WTC11 (cell line): ENCODE measurements at regions not wholly inside any gene's neighbourhood (a gene's known extent, or its start where the extent isn't known, plus 50 kb on each side); places are given as distances from the start of the nearest gene placed in this dataset.

Experiments used
- ATAC-seq: fragments of 200-7000 bp; cut with Tn5 transposase; 2 replicates; pipeline ENCODE4 v1.10.0; 2021; ENCODE audit warnings: mild to moderate bottlenecking, moderate library complexity
- CTCF ChIA-PET: fragments of 300-600 bp; sonication (Branson Sonifier 250); formaldehyde crosslinking; loops from one replicate; lab custom pipeline; 2021; ENCODE audit warnings: antibody characterized with exemption; lab: Charles Lee
- POLR2A ChIA-PET: fragments of 350-600 bp; sonication (Branson Sonifier 250); formaldehyde crosslinking; loops from one replicate; lab custom pipeline; 2021; ENCODE audit warnings: antibody characterized with exemption; lab: Charles Lee
- DNase-seq: peaks from one replicate; pipeline ENCODE4 v3.0.0; 2021; ENCODE audit warnings: low spot score
- H3K27ac Mint-ChIP-seq: 2 replicates; pipeline ENCODE4 v1.8.0; 2021; ENCODE audit warnings: mixed read lengths
- H3K27me3 Mint-ChIP-seq: 2 replicates; pipeline ENCODE4 v1.8.0; 2021; ENCODE audit warnings: low read depth, mild to moderate bottlenecking, moderate library complexity, mixed read lengths
- H3K36me3 Mint-ChIP-seq: 2 replicates; pipeline ENCODE4 v1.8.0; 2021; ENCODE audit warnings: mixed read lengths
- H3K4me1 Mint-ChIP-seq: 2 replicates; pipeline ENCODE4 v1.8.0; 2022; ENCODE audit warnings: mixed read lengths
- H3K4me3 Mint-ChIP-seq: 2 replicates; pipeline ENCODE4 v1.8.0; 2021; ENCODE audit warnings: mild to moderate bottlenecking, moderate library complexity, mixed read lengths
- H3K9me3 Mint-ChIP-seq: 2 replicates; pipeline ENCODE4 v1.8.0; 2021; ENCODE audit warnings: mixed read lengths
- EMX1 ChIP-seq: fragments of 250-450 bp; sonication (Bioruptor Pico); IDR thresholded peaks from 2 replicates; pipeline ENCODE4 v1.8.0; 2021; ENCODE audit warnings: mild to moderate bottlenecking
- ETV6 ChIP-seq: sonication (generic); formaldehyde crosslinking; IDR thresholded peaks from 2 replicates; pipeline ENCODE4 v1.8.1; 2022; ENCODE audit warnings: mild to moderate bottlenecking, missing genetic modification reagents
- GRHL2 ChIP-seq: fragments of 250-450 bp; sonication (Bioruptor Pico); IDR thresholded peaks from 2 replicates; pipeline ENCODE4 v1.8.0; 2022; ENCODE audit warnings: mild to moderate bottlenecking, moderate library complexity; ENCODE audit not compliant: insufficient replicate concordance, severe bottlenecking
- NR2C2 ChIP-seq: sonication (generic); formaldehyde crosslinking; IDR thresholded peaks from 2 replicates; pipeline ENCODE4 v1.8.0; 2022; ENCODE audit warnings: mild to moderate bottlenecking, missing genetic modification reagents
- PRRX2 ChIP-seq: fragments of 250-450 bp; sonication (Bioruptor Pico); IDR thresholded peaks from 2 replicates; pipeline ENCODE4 v1.8.0; 2021; ENCODE audit warnings: mild to moderate bottlenecking
- SMAD4 ChIP-seq: sonication (generic); formaldehyde crosslinking; IDR thresholded peaks from 2 replicates; pipeline ENCODE4 v1.8.0; 2022; ENCODE audit warnings: mild to moderate bottlenecking, missing genetic modification reagents
- ZBTB21 ChIP-seq: sonication (generic); formaldehyde crosslinking; IDR thresholded peaks from 2 replicates; pipeline ENCODE4 v1.8.1; 2023; ENCODE audit warnings: mild to moderate bottlenecking, missing genetic modification reagents, borderline replicate concordance
- ZNF138 ChIP-seq: sonication (generic); formaldehyde crosslinking; conservative IDR thresholded peaks from 2 replicates; pipeline ENCODE4 v1.8.1; 2022; ENCODE audit warnings: mild to moderate bottlenecking, moderate library complexity, missing genetic modification reagents
- ZNF232 ChIP-seq: sonication (generic); formaldehyde crosslinking; IDR thresholded peaks from 2 replicates; pipeline ENCODE4 v1.8.0; 2022; ENCODE audit warnings: mild to moderate bottlenecking, missing genetic modification reagents
- ZNF423 ChIP-seq: fragments of 250-450 bp; sonication (Bioruptor Pico); IDR thresholded peaks from 2 replicates; pipeline ENCODE4 v2.1.2; 2022; ENCODE audit warnings: mild to moderate bottlenecking, moderate library complexity
- TF ChIP-seq, protein P1 (sequence below): sonication (generic); formaldehyde crosslinking; IDR thresholded peaks from 2 replicates; pipeline ENCODE4 v1.8.1; 2023; ENCODE audit warnings: mild to moderate bottlenecking, missing genetic modification reagents, borderline replicate concordance
- TF ChIP-seq, protein P2 (sequence below): fragments of 200-600 bp; IDR thresholded peaks from 2 replicates; pipeline ENCODE4 v1.8.0; 2022; ENCODE audit warnings: antibody characterized with exemption
- TF ChIP-seq, protein P3 (sequence below): sonication (generic); formaldehyde crosslinking; IDR thresholded peaks from 2 replicates; pipeline ENCODE4 v1.8.0; 2022; ENCODE audit warnings: mild to moderate bottlenecking, missing genetic modification reagents
- TF ChIP-seq, protein P4 (sequence below): fragments of 250-450 bp; sonication (Bioruptor Pico); IDR thresholded peaks from 2 replicates; pipeline ENCODE4 v1.9.0; 2021; ENCODE audit warnings: mild to moderate bottlenecking, borderline replicate concordance
- TF ChIP-seq, protein P5 (sequence below): fragments of 250-450 bp; sonication (Bioruptor Pico); IDR thresholded peaks from 2 replicates; pipeline ENCODE4 v1.8.0; 2021; ENCODE audit warnings: mild to moderate bottlenecking
- TF ChIP-seq, protein P6 (sequence below): sonication (generic); formaldehyde crosslinking; IDR thresholded peaks from 2 replicates; pipeline ENCODE4 v1.8.1; 2023; ENCODE audit warnings: mild to moderate bottlenecking, moderate library complexity, missing genetic modification reagents
- TF ChIP-seq, protein P7 (sequence below): sonication (generic); formaldehyde crosslinking; IDR thresholded peaks from 2 replicates; pipeline ENCODE4 v1.8.0; 2023; ENCODE audit warnings: mild to moderate bottlenecking, missing genetic modification reagents
- TF ChIP-seq, protein P8 (sequence below): fragments of 250-450 bp; sonication (Bioruptor Pico); IDR thresholded peaks from 2 replicates; pipeline ENCODE4 v1.9.0; 2021; ENCODE audit warnings: mild to moderate bottlenecking

DNA sequence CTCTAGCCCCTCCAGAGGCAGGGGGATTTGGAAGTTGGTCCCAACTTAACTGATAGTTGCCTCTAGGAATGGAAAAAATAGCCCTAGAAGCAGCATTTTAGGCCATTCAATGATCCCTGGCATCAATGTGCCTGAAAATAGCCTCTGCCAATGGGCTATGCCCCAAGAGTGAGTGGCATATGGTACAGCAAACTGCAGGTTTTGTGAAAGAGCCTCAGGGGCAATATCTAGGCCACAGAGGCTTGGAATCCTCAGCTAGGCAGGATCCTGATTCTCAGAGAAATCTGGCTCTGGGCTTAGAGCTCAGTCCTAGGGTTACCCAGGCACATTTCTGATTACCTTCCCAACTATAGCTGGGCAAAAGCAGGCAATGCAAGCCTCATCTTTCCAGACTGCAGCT lies 104.4 kb upstream of the MOCS1 start (continued):
- TF ChIP-seq, protein P1, sequence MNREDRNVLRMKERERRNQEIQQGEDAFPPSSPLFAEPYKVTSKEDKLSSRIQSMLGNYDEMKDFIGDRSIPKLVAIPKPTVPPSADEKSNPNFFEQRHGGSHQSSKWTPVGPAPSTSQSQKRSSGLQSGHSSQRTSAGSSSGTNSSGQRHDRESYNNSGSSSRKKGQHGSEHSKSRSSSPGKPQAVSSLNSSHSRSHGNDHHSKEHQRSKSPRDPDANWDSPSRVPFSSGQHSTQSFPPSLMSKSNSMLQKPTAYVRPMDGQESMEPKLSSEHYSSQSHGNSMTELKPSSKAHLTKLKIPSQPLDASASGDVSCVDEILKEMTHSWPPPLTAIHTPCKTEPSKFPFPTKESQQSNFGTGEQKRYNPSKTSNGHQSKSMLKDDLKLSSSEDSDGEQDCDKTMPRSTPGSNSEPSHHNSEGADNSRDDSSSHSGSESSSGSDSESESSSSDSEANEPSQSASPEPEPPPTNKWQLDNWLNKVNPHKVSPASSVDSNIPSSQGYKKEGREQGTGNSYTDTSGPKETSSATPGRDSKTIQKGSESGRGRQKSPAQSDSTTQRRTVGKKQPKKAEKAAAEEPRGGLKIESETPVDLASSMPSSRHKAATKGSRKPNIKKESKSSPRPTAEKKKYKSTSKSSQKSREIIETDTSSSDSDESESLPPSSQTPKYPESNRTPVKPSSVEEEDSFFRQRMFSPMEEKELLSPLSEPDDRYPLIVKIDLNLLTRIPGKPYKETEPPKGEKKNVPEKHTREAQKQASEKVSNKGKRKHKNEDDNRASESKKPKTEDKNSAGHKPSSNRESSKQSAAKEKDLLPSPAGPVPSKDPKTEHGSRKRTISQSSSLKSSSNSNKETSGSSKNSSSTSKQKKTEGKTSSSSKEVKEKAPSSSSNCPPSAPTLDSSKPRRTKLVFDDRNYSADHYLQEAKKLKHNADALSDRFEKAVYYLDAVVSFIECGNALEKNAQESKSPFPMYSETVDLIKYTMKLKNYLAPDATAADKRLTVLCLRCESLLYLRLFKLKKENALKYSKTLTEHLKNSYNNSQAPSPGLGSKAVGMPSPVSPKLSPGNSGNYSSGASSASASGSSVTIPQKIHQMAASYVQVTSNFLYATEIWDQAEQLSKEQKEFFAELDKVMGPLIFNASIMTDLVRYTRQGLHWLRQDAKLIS (CRISPR knock-in tag), result no peak
- TF ChIP-seq, protein P2, sequence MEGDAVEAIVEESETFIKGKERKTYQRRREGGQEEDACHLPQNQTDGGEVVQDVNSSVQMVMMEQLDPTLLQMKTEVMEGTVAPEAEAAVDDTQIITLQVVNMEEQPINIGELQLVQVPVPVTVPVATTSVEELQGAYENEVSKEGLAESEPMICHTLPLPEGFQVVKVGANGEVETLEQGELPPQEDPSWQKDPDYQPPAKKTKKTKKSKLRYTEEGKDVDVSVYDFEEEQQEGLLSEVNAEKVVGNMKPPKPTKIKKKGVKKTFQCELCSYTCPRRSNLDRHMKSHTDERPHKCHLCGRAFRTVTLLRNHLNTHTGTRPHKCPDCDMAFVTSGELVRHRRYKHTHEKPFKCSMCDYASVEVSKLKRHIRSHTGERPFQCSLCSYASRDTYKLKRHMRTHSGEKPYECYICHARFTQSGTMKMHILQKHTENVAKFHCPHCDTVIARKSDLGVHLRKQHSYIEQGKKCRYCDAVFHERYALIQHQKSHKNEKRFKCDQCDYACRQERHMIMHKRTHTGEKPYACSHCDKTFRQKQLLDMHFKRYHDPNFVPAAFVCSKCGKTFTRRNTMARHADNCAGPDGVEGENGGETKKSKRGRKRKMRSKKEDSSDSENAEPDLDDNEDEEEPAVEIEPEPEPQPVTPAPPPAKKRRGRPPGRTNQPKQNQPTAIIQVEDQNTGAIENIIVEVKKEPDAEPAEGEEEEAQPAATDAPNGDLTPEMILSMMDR, result no peak
- TF ChIP-seq SMAD4 (CRISPR knock-in tag) (no peak), ZNF232 (CRISPR knock-in tag) (no peak), ZNF423 (CRISPR knock-in tag) (no peak), NR2C2 (CRISPR knock-in tag) (no peak), ZNF138 (CRISPR knock-in tag) (no peak), GRHL2 (no peak)
- TF ChIP-seq, protein P3, sequence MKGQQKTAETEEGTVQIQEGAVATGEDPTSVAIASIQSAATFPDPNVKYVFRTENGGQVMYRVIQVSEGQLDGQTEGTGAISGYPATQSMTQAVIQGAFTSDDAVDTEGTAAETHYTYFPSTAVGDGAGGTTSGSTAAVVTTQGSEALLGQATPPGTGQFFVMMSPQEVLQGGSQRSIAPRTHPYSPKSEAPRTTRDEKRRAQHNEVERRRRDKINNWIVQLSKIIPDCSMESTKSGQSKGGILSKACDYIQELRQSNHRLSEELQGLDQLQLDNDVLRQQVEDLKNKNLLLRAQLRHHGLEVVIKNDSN (CRISPR knock-in tag), result no peak
- TF ChIP-seq, protein P4, sequence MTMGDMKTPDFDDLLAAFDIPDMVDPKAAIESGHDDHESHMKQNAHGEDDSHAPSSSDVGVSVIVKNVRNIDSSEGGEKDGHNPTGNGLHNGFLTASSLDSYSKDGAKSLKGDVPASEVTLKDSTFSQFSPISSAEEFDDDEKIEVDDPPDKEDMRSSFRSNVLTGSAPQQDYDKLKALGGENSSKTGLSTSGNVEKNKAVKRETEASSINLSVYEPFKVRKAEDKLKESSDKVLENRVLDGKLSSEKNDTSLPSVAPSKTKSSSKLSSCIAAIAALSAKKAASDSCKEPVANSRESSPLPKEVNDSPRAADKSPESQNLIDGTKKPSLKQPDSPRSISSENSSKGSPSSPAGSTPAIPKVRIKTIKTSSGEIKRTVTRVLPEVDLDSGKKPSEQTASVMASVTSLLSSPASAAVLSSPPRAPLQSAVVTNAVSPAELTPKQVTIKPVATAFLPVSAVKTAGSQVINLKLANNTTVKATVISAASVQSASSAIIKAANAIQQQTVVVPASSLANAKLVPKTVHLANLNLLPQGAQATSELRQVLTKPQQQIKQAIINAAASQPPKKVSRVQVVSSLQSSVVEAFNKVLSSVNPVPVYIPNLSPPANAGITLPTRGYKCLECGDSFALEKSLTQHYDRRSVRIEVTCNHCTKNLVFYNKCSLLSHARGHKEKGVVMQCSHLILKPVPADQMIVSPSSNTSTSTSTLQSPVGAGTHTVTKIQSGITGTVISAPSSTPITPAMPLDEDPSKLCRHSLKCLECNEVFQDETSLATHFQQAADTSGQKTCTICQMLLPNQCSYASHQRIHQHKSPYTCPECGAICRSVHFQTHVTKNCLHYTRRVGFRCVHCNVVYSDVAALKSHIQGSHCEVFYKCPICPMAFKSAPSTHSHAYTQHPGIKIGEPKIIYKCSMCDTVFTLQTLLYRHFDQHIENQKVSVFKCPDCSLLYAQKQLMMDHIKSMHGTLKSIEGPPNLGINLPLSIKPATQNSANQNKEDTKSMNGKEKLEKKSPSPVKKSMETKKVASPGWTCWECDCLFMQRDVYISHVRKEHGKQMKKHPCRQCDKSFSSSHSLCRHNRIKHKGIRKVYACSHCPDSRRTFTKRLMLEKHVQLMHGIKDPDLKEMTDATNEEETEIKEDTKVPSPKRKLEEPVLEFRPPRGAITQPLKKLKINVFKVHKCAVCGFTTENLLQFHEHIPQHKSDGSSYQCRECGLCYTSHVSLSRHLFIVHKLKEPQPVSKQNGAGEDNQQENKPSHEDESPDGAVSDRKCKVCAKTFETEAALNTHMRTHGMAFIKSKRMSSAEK (CRISPR knock-in tag), result no peak

DNA sequence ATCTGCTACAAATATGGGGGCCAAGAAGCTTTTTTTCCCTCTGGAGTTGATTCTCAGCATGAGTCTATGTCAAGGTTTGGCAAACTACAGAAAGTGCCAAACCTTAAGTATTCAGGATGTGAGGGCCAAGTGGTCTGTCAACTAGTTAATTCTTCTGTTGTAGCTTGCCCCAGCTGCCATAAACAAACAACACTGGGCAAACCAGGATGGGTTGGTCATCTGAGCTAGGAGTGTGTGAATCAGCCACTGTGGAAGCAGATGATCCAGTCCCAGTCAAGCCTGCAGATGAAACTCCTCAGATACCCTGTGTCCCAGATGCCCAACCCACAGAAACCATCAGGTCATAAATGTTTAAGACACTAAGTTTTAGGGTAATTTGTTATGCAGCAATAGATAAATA lies 103.0 kb upstream of the MOCS1 start:
- H3K36me3 Mint-ChIP-seq, result peaks cover 9% of the 10 kb centered on the region
- H3K4me3 Mint-ChIP-seq, result no peak overlapping the region
- no peak for DNase-seq
- H3K4me1 Mint-ChIP-seq, result peaks cover 20% of the 10 kb centered on the region
- ChIA-PET CTCF (no interaction called here), POLR2A (no interaction called here)
- H3K27ac Mint-ChIP-seq, result no peak overlapping the region
- no peak for ATAC-seq
- H3K27me3 Mint-ChIP-seq, result peaks cover 5% of the 10 kb centered on the region; the same call in 1 of the 2 replicates
- peaks cover 14% of the 10 kb centered on the region for H3K9me3 Mint-ChIP-seq
- TF ChIP-seq, protein P5, sequence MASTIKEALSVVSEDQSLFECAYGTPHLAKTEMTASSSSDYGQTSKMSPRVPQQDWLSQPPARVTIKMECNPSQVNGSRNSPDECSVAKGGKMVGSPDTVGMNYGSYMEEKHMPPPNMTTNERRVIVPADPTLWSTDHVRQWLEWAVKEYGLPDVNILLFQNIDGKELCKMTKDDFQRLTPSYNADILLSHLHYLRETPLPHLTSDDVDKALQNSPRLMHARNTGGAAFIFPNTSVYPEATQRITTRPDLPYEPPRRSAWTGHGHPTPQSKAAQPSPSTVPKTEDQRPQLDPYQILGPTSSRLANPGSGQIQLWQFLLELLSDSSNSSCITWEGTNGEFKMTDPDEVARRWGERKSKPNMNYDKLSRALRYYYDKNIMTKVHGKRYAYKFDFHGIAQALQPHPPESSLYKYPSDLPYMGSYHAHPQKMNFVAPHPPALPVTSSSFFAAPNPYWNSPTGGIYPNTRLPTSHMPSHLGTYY (CRISPR knock-in tag), result no peak
- TF ChIP-seq ZNF423 (CRISPR knock-in tag) (no peak), PRRX2 (CRISPR knock-in tag) (no peak), ZBTB21 (CRISPR knock-in tag) (no peak), EMX1 (CRISPR knock-in tag) (no peak), GRHL2 (no peak), ZNF138 (CRISPR knock-in tag) (no peak), ETV6 (CRISPR knock-in tag) (no peak)
- TF ChIP-seq, protein P6, sequence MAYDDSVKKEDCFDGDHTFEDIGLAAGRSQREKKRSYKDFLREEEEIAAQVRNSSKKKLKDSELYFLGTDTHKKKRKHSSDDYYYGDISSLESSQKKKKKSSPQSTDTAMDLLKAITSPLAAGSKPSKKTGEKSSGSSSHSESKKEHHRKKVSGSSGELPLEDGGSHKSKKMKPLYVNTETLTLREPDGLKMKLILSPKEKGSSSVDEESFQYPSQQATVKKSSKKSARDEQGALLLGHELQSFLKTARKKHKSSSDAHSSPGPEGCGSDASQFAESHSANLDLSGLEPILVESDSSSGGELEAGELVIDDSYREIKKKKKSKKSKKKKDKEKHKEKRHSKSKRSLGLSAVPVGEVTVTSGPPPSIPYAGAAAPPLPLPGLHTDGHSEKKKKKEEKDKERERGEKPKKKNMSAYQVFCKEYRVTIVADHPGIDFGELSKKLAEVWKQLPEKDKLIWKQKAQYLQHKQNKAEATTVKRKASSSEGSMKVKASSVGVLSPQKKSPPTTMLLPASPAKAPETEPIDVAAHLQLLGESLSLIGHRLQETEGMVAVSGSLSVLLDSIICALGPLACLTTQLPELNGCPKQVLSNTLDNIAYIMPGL, result no peak
- TF ChIP-seq, protein P7, sequence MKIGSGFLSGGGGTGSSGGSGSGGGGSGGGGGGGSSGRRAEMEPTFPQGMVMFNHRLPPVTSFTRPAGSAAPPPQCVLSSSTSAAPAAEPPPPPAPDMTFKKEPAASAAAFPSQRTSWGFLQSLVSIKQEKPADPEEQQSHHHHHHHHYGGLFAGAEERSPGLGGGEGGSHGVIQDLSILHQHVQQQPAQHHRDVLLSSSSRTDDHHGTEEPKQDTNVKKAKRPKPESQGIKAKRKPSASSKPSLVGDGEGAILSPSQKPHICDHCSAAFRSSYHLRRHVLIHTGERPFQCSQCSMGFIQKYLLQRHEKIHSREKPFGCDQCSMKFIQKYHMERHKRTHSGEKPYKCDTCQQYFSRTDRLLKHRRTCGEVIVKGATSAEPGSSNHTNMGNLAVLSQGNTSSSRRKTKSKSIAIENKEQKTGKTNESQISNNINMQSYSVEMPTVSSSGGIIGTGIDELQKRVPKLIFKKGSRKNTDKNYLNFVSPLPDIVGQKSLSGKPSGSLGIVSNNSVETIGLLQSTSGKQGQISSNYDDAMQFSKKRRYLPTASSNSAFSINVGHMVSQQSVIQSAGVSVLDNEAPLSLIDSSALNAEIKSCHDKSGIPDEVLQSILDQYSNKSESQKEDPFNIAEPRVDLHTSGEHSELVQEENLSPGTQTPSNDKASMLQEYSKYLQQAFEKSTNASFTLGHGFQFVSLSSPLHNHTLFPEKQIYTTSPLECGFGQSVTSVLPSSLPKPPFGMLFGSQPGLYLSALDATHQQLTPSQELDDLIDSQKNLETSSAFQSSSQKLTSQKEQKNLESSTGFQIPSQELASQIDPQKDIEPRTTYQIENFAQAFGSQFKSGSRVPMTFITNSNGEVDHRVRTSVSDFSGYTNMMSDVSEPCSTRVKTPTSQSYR (CRISPR knock-in tag), result no peak
- TF ChIP-seq, protein P8, sequence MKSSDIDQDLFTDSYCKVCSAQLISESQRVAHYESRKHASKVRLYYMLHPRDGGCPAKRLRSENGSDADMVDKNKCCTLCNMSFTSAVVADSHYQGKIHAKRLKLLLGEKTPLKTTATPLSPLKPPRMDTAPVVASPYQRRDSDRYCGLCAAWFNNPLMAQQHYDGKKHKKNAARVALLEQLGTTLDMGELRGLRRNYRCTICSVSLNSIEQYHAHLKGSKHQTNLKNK (CRISPR knock-in tag), result no peak
- TF ChIP-seq, all 79 proteins: peak for 0
